NOMO-1 (cell line): ENCODE measurements at regions not wholly inside any gene's neighbourhood (a gene's known extent, or its start where the extent isn't known, plus 50 kb on each side); places are given as distances from the start of the nearest gene placed in this dataset.

ENCODE experiments used
- DNase-seq, 2 experiments: peaks; one replicate each; lab custom pipeline; 2025; ENCODE audit not compliant: unreplicated experiment in 2 of 2; lab: John Stamatoyannopoulos, UW

- DNase-seq = no peak
Observed at GRCh38 chr14:61110316-61111082, 129.5 kb downstream of the SLC38A6 start.

DNA sequence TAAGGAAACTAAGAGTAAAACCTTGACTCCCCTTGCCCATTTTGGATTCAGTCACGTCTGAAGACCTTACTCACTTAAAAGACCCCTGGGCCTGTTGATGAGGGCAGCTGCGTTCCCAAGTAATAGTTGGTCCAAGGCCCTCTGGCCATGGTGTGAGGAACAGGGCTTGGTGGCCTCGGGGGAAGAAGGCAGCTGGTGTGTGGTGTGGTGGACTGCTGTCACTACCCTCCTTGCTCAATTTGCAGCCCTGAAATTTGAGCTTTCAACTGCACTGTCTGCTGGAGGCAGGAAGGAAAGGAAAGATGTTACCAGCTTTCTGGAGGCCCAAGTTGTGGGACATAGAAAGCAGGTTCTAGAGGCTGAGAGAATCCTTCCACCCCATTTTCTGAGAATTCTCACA, 128.2 kb downstream of the SLC38A6 start:
- DNase-seq = no peak

- DNase-seq = no peak
Observed at GRCh38 chr14:61108496-61109141, 127.6 kb downstream of the SLC38A6 start.

GRCh38 chr14:61107869-61108493, 126.9 kb downstream of the SLC38A6 start:
- no peak for DNase-seq

- no peak for DNase-seq
Observed at GRCh38 chr14:61106959-61107641, 126.1 kb downstream of the SLC38A6 start.

DNA sequence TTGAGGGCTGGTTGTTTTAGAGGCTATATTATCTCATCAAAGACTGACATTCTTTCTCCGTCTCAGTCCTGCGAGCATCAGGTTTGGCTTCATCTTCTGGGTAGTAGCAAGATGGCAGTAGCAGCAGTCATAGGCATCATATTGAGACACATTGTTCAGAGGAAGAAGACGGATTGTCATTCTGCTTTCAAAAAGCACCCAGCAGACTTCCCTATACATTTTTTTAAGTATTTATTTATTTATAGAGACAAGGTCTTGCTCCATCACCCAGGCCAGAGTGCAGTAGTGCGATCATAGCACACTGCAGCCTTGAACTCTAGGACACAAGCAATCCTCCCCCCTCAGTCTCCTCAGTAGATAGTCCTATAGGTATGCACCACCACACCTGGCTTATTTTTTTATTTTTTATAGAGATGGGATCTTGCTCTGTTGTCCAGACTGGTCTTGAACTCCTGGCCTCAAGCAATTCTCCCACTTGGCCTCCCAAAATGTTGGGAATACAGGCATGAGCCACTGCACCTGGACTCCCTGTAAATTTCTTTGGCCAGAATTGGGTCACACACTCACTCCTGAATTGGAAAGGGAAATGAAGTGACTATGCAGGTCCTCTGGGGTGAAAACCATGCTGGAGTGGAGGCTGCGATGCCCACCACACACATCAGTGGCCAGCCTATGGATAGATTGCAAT, 125.4 kb downstream of the SLC38A6 start:
- DNase-seq = no peak

- peak in 1 of 2 experiments; percentile 31 for DNase-seq
Observed at GRCh38 chr14:61104358-61104757, 123.3 kb downstream of the SLC38A6 start.

DNA sequence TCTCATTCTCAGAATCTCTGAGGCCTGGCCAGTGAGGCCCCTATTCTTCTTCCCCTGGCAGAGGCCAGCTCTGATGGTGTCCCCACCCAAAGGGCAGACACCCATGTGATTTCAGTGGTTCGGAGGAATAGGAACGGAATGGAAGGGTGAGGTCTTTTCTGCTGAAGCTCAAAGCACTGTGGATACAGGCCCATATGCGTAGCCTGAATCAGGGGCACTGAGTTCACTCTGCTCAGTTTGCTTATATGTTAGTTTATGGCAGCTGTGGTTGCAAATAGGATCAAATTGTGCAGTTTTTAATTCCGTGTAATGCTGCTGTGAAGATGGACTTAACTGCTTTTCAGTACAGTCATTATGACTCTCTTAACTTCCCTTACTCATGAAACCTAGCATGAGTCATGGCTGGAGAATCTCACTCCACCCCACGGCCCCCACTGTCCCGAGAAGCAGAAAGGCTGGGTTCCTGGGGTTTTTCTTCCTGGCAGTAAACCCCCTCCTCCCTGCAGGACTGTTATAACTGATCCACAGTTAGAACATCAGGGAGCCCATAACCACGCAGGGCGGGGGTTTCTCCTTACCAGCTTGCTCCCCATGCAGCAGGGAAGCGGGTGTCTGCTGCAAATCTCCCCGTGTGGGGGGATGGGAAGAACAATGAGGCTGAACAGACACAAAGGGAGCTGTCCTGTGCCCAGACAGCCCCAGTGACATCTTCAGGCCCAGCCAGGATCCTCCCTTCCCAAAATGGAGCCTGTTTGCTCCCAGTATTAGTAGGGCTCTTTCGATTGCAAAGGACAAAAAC, 122.7 kb downstream of the SLC38A6 start:
- DNase-seq = peak; percentile 31 to 85

GRCh38 chr14:61102549-61103466, 121.8 kb downstream of the SLC38A6 start:
- DNase-seq = no peak
